ENCODE measurements at regions not wholly inside any gene's neighbourhood (a gene's known extent, or its start where the extent isn't known, plus 50 kb on each side); places are given as distances from the start of the nearest gene placed in this dataset.

DNA sequence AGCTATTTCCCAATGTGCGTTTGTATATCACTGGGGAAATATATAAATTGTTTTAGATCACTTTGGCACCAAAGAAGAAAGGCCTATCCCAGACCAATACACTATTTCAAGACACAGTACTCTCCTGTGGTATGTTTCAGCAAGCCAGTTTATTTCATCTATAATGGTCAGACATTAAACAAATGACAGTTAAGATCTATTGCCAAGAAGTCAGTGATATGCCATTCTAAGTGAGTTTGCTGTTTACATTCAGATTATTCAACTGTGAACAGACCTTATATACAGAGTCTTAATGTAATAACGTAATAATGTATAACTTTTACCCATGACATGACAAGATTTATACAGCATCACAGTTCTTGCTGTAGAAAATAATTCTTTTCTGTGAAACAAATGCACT lies 352.7 kb downstream of the CDH7 start:
- TF ChIP-seq CREB1 (IDR thresholded peaks at IDR 0.05; ENCODE audit: low read depth) (no peak), CEBPB (IDR thresholded peaks at IDR 0.05) (no peak), TEAD4 (IDR thresholded peaks at IDR 0.05) (no peak), TAF1 (IDR thresholded peaks at IDR 0.05; ENCODE audit: low read depth) (no peak), RAD21 (IDR thresholded peaks at IDR 0.05; ENCODE audit: low read depth) (no peak), FOXM1 (IDR thresholded peaks at IDR 0.05; ENCODE audit: borderline replicate concordance, low read depth) (no peak)
- TF ChIP-seq, protein P1, sequence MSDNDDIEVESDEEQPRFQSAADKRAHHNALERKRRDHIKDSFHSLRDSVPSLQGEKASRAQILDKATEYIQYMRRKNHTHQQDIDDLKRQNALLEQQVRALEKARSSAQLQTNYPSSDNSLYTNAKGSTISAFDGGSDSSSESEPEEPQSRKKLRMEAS (IDR thresholded peaks at IDR 0.05) = no peak

DNA sequence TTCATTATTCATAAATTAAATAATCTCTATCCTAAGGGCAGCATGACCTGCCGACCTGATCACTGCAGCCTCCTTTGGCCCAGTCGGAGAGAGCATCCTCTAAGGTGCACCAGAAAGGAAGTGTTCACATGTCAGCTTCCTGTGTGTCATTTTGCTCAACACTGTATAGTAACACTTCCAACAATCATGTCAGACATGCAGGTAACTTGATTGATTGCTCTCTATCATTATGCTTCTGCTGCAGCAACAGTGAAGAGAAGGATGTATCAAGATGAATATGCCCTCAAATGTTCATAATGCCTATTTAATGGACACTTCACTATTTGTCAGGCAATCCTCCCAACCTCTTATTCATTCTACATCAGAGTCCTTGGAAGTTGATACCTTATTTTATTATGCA lies 332.3 kb downstream of the CDH7 start:
- no peak for TF ChIP-seq FOXM1 (IDR thresholded peaks at IDR 0.05; ENCODE audit: borderline replicate concordance, low read depth)
- no peak for TF ChIP-seq YY1 (IDR thresholded peaks at IDR 0.05; ENCODE audit: low read depth)
- TF ChIP-seq TEAD4 (IDR thresholded peaks at IDR 0.05) = no peak
- TF ChIP-seq, protein P2, sequence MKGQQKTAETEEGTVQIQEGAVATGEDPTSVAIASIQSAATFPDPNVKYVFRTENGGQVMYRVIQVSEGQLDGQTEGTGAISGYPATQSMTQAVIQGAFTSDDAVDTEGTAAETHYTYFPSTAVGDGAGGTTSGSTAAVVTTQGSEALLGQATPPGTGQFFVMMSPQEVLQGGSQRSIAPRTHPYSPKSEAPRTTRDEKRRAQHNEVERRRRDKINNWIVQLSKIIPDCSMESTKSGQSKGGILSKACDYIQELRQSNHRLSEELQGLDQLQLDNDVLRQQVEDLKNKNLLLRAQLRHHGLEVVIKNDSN (IDR thresholded peaks at IDR 0.05) = no peak
- TF ChIP-seq NFIC (IDR thresholded peaks at IDR 0.05) = no peak
- TF ChIP-seq, protein P1 (IDR thresholded peaks at IDR 0.05) = no peak
- TF ChIP-seq CREB1 (IDR thresholded peaks at IDR 0.05; ENCODE audit: low read depth) = no peak
- TF ChIP-seq ZBTB7A (IDR thresholded peaks at IDR 0.05; ENCODE audit: low read depth) = no peak
- no peak for TF ChIP-seq EP300 (IDR thresholded peaks at IDR 0.05; ENCODE audit: borderline replicate concordance)
- TF ChIP-seq TAF1 (IDR thresholded peaks at IDR 0.05; ENCODE audit: low read depth) = no peak
- TF ChIP-seq, protein P3, sequence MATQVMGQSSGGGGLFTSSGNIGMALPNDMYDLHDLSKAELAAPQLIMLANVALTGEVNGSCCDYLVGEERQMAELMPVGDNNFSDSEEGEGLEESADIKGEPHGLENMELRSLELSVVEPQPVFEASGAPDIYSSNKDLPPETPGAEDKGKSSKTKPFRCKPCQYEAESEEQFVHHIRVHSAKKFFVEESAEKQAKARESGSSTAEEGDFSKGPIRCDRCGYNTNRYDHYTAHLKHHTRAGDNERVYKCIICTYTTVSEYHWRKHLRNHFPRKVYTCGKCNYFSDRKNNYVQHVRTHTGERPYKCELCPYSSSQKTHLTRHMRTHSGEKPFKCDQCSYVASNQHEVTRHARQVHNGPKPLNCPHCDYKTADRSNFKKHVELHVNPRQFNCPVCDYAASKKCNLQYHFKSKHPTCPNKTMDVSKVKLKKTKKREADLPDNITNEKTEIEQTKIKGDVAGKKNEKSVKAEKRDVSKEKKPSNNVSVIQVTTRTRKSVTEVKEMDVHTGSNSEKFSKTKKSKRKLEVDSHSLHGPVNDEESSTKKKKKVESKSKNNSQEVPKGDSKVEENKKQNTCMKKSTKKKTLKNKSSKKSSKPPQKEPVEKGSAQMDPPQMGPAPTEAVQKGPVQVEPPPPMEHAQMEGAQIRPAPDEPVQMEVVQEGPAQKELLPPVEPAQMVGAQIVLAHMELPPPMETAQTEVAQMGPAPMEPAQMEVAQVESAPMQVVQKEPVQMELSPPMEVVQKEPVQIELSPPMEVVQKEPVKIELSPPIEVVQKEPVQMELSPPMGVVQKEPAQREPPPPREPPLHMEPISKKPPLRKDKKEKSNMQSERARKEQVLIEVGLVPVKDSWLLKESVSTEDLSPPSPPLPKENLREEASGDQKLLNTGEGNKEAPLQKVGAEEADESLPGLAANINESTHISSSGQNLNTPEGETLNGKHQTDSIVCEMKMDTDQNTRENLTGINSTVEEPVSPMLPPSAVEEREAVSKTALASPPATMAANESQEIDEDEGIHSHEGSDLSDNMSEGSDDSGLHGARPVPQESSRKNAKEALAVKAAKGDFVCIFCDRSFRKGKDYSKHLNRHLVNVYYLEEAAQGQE (IDR thresholded peaks at IDR 0.05; ENCODE audit: low read depth) = no peak
- no peak for TF ChIP-seq RAD21 (IDR thresholded peaks at IDR 0.05; ENCODE audit: low read depth)
- TF ChIP-seq EGR1 (IDR thresholded peaks at IDR 0.05) = no peak
- no peak for TF ChIP-seq TCF12 (IDR thresholded peaks at IDR 0.05; ENCODE audit: low read depth)
- TF ChIP-seq CEBPB (IDR thresholded peaks at IDR 0.05) = no peak

DNA sequence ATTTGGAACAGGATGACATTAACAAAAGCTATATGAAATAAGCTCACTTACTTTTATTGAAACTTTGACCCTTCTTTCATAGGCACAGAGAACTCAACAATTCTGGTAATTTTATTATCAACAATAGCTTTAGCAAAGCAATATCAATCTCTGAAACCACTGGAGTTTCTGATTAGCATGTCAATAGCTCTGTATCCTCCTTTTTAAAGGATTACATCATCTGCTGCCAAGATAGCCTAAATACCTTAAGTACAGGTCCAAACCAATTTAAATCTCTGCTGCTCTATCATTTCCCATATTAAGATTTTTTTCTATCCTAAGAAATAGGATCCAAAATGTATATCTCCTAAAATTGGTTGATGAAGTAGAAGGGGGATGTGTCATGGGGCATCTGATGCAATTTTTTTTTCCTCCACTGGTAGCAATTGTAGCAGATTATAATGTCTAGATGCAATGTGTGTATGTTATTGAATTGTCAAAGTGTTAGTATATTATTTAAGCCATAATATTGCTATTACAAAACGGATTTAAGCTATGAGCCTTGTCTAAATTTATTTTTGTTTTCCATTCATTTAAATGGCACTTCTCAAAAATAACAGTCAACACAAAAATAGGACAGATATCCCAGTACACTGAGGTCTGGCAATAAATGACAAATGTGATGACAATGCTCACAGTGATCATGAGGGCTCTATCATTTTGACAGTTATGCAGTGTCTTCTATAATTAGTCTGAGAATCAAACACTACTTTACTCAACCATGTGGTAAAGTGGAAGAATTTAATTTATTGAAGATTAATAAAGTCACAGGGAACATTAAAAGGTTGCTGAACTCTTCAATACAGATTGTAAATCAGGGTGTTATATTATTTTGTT lies 328.4 kb downstream of the CDH7 start:
- TF ChIP-seq YY1 (IDR thresholded peaks at IDR 0.05; ENCODE audit: low read depth) = no peak
- no peak for TF ChIP-seq EP300 (IDR thresholded peaks at IDR 0.05; ENCODE audit: borderline replicate concordance)
- TF ChIP-seq, protein P3 (IDR thresholded peaks at IDR 0.05; ENCODE audit: low read depth) = no peak
- no peak for TF ChIP-seq NFIC (IDR thresholded peaks at IDR 0.05)
- no peak for TF ChIP-seq CREB1 (IDR thresholded peaks at IDR 0.05; ENCODE audit: low read depth)
- no peak for TF ChIP-seq ZBTB7A (IDR thresholded peaks at IDR 0.05; ENCODE audit: low read depth)
- TF ChIP-seq, protein P1 (IDR thresholded peaks at IDR 0.05) = no peak
- TF ChIP-seq, protein P2 (IDR thresholded peaks at IDR 0.05) = no peak
- no peak for TF ChIP-seq CEBPB (IDR thresholded peaks at IDR 0.05)
- no peak for TF ChIP-seq TCF12 (IDR thresholded peaks at IDR 0.05; ENCODE audit: low read depth)
- TF ChIP-seq FOXM1 (IDR thresholded peaks at IDR 0.05; ENCODE audit: borderline replicate concordance, low read depth) = no peak
- TF ChIP-seq RAD21 (IDR thresholded peaks at IDR 0.05; ENCODE audit: low read depth) = no peak

DNA sequence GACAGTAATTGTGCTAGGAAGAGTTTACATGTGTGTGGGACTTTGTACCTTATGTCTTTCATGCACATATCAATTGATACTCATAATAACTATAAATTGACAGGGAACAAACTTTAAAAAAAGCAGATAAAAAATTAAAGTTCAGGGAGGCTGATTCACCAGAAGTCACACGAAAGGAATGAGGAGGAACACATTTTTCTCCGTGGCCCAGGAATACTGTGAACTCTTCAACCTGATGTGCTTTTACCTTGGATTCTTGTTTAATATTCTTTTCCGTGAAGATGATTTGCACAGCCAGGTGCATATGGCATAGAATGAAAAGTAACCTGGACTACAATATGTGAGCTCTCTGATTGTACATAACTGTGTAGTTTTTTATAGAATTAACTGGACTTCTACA lies 326.3 kb downstream of the CDH7 start:
- TF ChIP-seq ZBTB7A (IDR thresholded peaks at IDR 0.05; ENCODE audit: low read depth) (no peak), TEAD4 (IDR thresholded peaks at IDR 0.05) (no peak), YY1 (IDR thresholded peaks at IDR 0.05; ENCODE audit: low read depth) (no peak), FOXM1 (IDR thresholded peaks at IDR 0.05; ENCODE audit: borderline replicate concordance, low read depth) (no peak), CREB1 (IDR thresholded peaks at IDR 0.05; ENCODE audit: low read depth) (no peak), CEBPB (IDR thresholded peaks at IDR 0.05) (no peak)
- TF ChIP-seq, protein P3 (IDR thresholded peaks at IDR 0.05; ENCODE audit: low read depth) = no peak
